Omental fat pad (tissue), 3 donors: ENCODE measurements at regions not wholly inside any gene's neighbourhood (a gene's known extent, or its start where the extent isn't known, plus 50 kb on each side); places are given as distances from the start of the nearest gene placed in this dataset.
"Not testable (repeated sequence)": the region's sequence is repeated elsewhere in the genome, so short reads cannot be mapped to it uniquely, and the experiment has no call there.

Experiments
- ATAC-seq: fragments of 150-250 bp; one replicate; pipeline ENCODE4 v1.9.1; 2016; ENCODE audit warnings: mild to moderate bottlenecking, moderate library complexity; ENCODE audit not compliant: low FRiP score
- DNase-seq: peaks from one replicate; pipeline ENCODE4 v3.0.0-alpha.2; 2019; ENCODE audit warnings: low spot score
- CTCF ChIP-seq, 3 donors: fragments of 450-650 bp; IDR thresholded peaks; one replicate each; pipeline ENCODE4 v1.5.1; 2016 to 2017; ENCODE audit warnings: antibody characterized with exemption in 3 of 3, mild to moderate bottlenecking in 3 of 3, moderate library complexity in 2 of 3

- TF ChIP-seq CTCF (IDR thresholded peaks at IDR 0.05) = no peak
- no peak for ATAC-seq
- DNase-seq = no peak
These were observed 156.4 kb upstream of the SH3BP4 start for GRCh38 chr2:234795272-234795920.

GRCh38 chr2:234794866-234795265, 157.0 kb upstream of the SH3BP4 start:
- no peak for TF ChIP-seq CTCF (IDR thresholded peaks at IDR 0.05)
- no peak for ATAC-seq
- DNase-seq = no peak

- ATAC-seq (no peak), DNase-seq (no peak)
- no peak for TF ChIP-seq CTCF (IDR thresholded peaks at IDR 0.05)
These were observed 158.5 kb upstream of the SH3BP4 start for GRCh38 chr2:234793212-234793785.

GRCh38 chr2:234792621-234793022, 159.2 kb upstream of the SH3BP4 start:
- DNase-seq (no peak), ATAC-seq (no peak)
- no peak for TF ChIP-seq CTCF (IDR thresholded peaks at IDR 0.05)

GRCh38 chr2:234792096-234792495, 159.7 kb upstream of the SH3BP4 start:
- not testable (repeated sequence) for ATAC-seq, DNase-seq

GRCh38 chr2:234790380-234790779, 161.4 kb upstream of the SH3BP4 start:
- TF ChIP-seq CTCF (IDR thresholded peaks at IDR 0.05) = no peak
- ATAC-seq (no peak), DNase-seq (no peak)

GRCh38 chr2:234789556-234790325, 162.1 kb upstream of the SH3BP4 start:
- TF ChIP-seq CTCF (IDR thresholded peaks at IDR 0.05) = no peak
- ATAC-seq (no peak), DNase-seq (no peak)
